Caco-2 (cell line): ENCODE measurements at regions not wholly inside any gene's neighbourhood (a gene's known extent, or its start where the extent isn't known, plus 50 kb on each side); places are given as distances from the start of the nearest gene placed in this dataset.

ENCODE experiments used
- BruUV-seq: library from RNA; stranded (reverse); fragments of 400-500 nt; replicated peaks from 2 replicates; lab custom pipeline; 2021; lab: Mats Ljungman, UMichigan
- CTCF ChIA-PET: fragments of 300-600 bp; sonication (Branson Sonifier 250); formaldehyde crosslinking; loops from one replicate; lab custom pipeline; 2022; ENCODE audit warnings: antibody characterized with exemption; lab: Charles Lee
- POLR2A ChIA-PET: fragments of 300-600 bp; sonication (Branson Sonifier 250); formaldehyde crosslinking; loops from one replicate; lab custom pipeline; 2022; ENCODE audit warnings: antibody characterized with exemption; lab: Charles Lee
- DNase-seq, 2 experiments: peaks; one replicate each; pipeline versions ENCODE4 v3.0.0 to v3.0.0-alpha.2; 2020 to 2022
- H3K27me3 ChIP-seq: replicated peaks from 2 replicates; pipeline ENCODE4 v1.6.0; 2011; ENCODE audit warnings: low read length; ENCODE audit not compliant: control insufficient read depth, insufficient read depth
- H3K36me3 ChIP-seq: 2 replicates; pipeline ENCODE4 v1.5.1; 2011; ENCODE audit warnings: low read length; ENCODE audit not compliant: control insufficient read depth, insufficient read depth
- H3K4me1 ChIP-seq: fragments of 250-450 bp; sonication (Bioruptor Pico); 2 replicates; pipeline ENCODE4 v1.5.1; 2020; ENCODE audit warnings: mild to moderate bottlenecking
- H3K4me3 ChIP-seq: 2 replicates; pipeline ENCODE4 v1.5.1; 2011; ENCODE audit warnings: low read depth, mild to moderate bottlenecking, control low read depth, low read length
- H3K9me3 ChIP-seq: fragments of 250-450 bp; sonication (Bioruptor Pico); 2 replicates; pipeline ENCODE4 v1.5.1; 2020; ENCODE audit warnings: mild to moderate bottlenecking, moderate library complexity
- H3K27ac Mint-ChIP-seq: one replicate; pipeline ENCODE4 v1.8.0; 2022; ENCODE audit warnings: mixed read lengths; ENCODE audit not compliant: unreplicated experiment
- H3K27me3 Mint-ChIP-seq: one replicate; pipeline ENCODE4 v1.8.0; 2022; ENCODE audit warnings: mixed read lengths; ENCODE audit not compliant: insufficient read depth, unreplicated experiment
- H3K36me3 Mint-ChIP-seq: one replicate; pipeline ENCODE4 v1.8.0; 2022; ENCODE audit warnings: mild to moderate bottlenecking, mixed read lengths; ENCODE audit not compliant: insufficient read depth, unreplicated experiment
- H3K4me1 Mint-ChIP-seq: one replicate; pipeline ENCODE4 v1.8.0; 2022; ENCODE audit warnings: low read depth, mixed read lengths; ENCODE audit not compliant: unreplicated experiment
- H3K4me3 Mint-ChIP-seq: one replicate; pipeline ENCODE4 v1.8.0; 2022; ENCODE audit warnings: mild to moderate bottlenecking, moderate library complexity, mixed read lengths; ENCODE audit not compliant: unreplicated experiment
- H3K9me3 Mint-ChIP-seq: one replicate; pipeline ENCODE4 v1.8.0; 2022; ENCODE audit warnings: mixed read lengths; ENCODE audit not compliant: unreplicated experiment
- intact Hi-C: fragments of 100-400 bp; cut with micrococcal nuclease; formaldehyde crosslinking; loops from one replicate; pipeline ENCODE4 v1.10.0; 2022; ENCODE audit not compliant: unreplicated experiment
- TF ChIP-seq, protein P1 (sequence below), 2 experiments: fragments of 200-600 bp in 1 of 2; IDR thresholded peaks; 1 replicate in 1 of 2; 2 replicates in 1 of 2; pipeline versions ENCODE4 v1.5.1 to v1.8.0; 2011 to 2022; ENCODE audit warnings: antibody characterized with exemption in 1 of 2, control low read depth in 1 of 2, inconsistent platforms in 1 of 2, low read depth in 1 of 2, low read length in 1 of 2, mild to moderate bottlenecking in 1 of 2, moderate library complexity in 1 of 2; ENCODE audit not compliant: insufficient read depth in 1 of 2, severe bottlenecking in 1 of 2, unreplicated experiment in 1 of 2

- H3K27me3 ChIP-seq: no peaks in the 10 kb centered on the region
- H3K27me3 Mint-ChIP-seq: peaks cover 13% of the 10 kb centered on the region
- no TSS peak for BruUV-seq
- POLR2A ChIA-PET: no interaction called here
- no peak overlapping the region for H3K4me3 Mint-ChIP-seq
- H3K4me1 Mint-ChIP-seq: no peaks in the 10 kb centered on the region
- H3K9me3 Mint-ChIP-seq: no peaks in the 10 kb centered on the region
- intact Hi-C loops: loop anchor here (10.0 kb wide), 1 partner anchor 253 kb away; no protein-coding TSS in a partner anchor
- H3K4me3 ChIP-seq: no peak overlapping the region
- DNase-seq: no peak
- peaks cover 6% of the 10 kb centered on the region; the same call in 1 of the 2 replicates for H3K4me1 ChIP-seq
- CTCF ChIA-PET: interaction anchor here (0.6 kb wide), 1 partner anchor 11 kb away, joined by 5 read pairs; no protein-coding TSS in a partner anchor
- no peaks in the 10 kb centered on the region for H3K36me3 ChIP-seq
- TF ChIP-seq, protein P1, sequence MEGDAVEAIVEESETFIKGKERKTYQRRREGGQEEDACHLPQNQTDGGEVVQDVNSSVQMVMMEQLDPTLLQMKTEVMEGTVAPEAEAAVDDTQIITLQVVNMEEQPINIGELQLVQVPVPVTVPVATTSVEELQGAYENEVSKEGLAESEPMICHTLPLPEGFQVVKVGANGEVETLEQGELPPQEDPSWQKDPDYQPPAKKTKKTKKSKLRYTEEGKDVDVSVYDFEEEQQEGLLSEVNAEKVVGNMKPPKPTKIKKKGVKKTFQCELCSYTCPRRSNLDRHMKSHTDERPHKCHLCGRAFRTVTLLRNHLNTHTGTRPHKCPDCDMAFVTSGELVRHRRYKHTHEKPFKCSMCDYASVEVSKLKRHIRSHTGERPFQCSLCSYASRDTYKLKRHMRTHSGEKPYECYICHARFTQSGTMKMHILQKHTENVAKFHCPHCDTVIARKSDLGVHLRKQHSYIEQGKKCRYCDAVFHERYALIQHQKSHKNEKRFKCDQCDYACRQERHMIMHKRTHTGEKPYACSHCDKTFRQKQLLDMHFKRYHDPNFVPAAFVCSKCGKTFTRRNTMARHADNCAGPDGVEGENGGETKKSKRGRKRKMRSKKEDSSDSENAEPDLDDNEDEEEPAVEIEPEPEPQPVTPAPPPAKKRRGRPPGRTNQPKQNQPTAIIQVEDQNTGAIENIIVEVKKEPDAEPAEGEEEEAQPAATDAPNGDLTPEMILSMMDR (IDR thresholded peaks at IDR 0.05; ENCODE audit: insufficient read depth in 1 of 2, low read depth in 1 of 2, low read length in 1 of 2, severe bottlenecking in 1 of 2, unreplicated experiment in 1 of 2): no peak
- no peaks in the 10 kb centered on the region for H3K9me3 ChIP-seq
- no peaks in the 10 kb centered on the region for H3K36me3 Mint-ChIP-seq
- no peak overlapping the region for H3K27ac Mint-ChIP-seq
Measured at GRCh38 chr7:47188136-47188535, 393.8 kb downstream of the TNS3 start.

DNA sequence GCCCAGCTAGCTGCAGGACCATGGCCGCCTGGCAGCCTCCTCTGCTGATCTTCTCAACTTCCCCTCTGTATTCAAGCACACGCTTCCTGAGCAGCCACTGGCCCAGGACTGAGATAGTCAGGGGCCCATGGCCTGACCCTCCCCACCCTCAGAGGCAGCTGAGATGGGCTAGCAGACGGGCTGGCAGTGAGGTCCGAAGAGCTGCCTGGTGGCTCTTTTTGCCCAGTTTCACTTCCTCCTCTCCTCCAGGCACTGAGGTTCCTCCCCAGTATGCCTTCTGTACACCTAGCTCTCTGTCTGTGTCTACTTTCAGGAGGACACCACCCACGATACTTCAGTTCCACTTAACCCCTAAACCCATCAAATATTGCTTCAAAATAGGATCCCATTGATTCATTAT, 395.6 kb downstream of the TNS3 start:
- Histone ChIP-seq H3K36me3 (no peaks in the 10 kb centered on the region), H3K9me3 (no peaks in the 10 kb centered on the region), H3K27me3 (no peaks in the 10 kb centered on the region), H3K4me3 (no peak overlapping the region), H3K4me1 (no peaks in the 10 kb centered on the region)
- no peaks in the 10 kb centered on the region for H3K9me3 Mint-ChIP-seq
- no peak for DNase-seq
- no peak overlapping the region for H3K4me3 Mint-ChIP-seq
- TF ChIP-seq, protein P1 (IDR thresholded peaks at IDR 0.05; ENCODE audit: insufficient read depth in 1 of 2, low read depth in 1 of 2, low read length in 1 of 2, severe bottlenecking in 1 of 2, unreplicated experiment in 1 of 2): no peak
- intact Hi-C loops: loop anchor here (10.0 kb wide), 1 partner anchor 252 kb away; no protein-coding TSS in a partner anchor
- H3K36me3 Mint-ChIP-seq: no peaks in the 10 kb centered on the region
- POLR2A ChIA-PET: no interaction called here
- H3K27me3 Mint-ChIP-seq: peaks cover 13% of the 10 kb centered on the region
- H3K4me1 Mint-ChIP-seq: no peaks in the 10 kb centered on the region
- no peak overlapping the region for H3K27ac Mint-ChIP-seq
- CTCF ChIA-PET: interaction anchor here (0.6 kb wide), 1 partner anchor 8 kb away, joined by 3 read pairs; no protein-coding TSS in a partner anchor
- BruUV-seq: no TSS peak

- Histone ChIP-seq H3K4me1 (no peaks in the 10 kb centered on the region), H3K27me3 (no peaks in the 10 kb centered on the region), H3K4me3 (no peak overlapping the region), H3K36me3 (no peaks in the 10 kb centered on the region), H3K9me3 (no peaks in the 10 kb centered on the region)
- Mint-ChIP-seq H3K36me3 (no peaks in the 10 kb centered on the region), H3K4me3 (no peak overlapping the region), H3K9me3 (no peaks in the 10 kb centered on the region), H3K27ac (no peak overlapping the region), H3K27me3 (peaks cover 13% of the 10 kb centered on the region), H3K4me1 (no peaks in the 10 kb centered on the region)
- ChIA-PET CTCF (no interaction called here), POLR2A (no interaction called here)
- BruUV-seq: no TSS peak
- no peak for DNase-seq
- intact Hi-C loops: loop anchor here (10.0 kb wide), 1 partner anchor 251 kb away; no protein-coding TSS in a partner anchor
- TF ChIP-seq, protein P1 (IDR thresholded peaks at IDR 0.05; ENCODE audit: insufficient read depth in 1 of 2, low read depth in 1 of 2, low read length in 1 of 2, severe bottlenecking in 1 of 2, unreplicated experiment in 1 of 2): no peak
Measured at GRCh38 chr7:47185839-47186238, 396.1 kb downstream of the TNS3 start.
